ENCODE measurements at regions not wholly inside any gene's neighbourhood (a gene's known extent, or its start where the extent isn't known, plus 50 kb on each side); places are given as distances from the start of the nearest gene placed in this dataset.
"Not testable (repeated sequence)": the region's sequence is repeated elsewhere in the genome, so short reads cannot be mapped to it uniquely, and the experiment has no call there.

DNA sequence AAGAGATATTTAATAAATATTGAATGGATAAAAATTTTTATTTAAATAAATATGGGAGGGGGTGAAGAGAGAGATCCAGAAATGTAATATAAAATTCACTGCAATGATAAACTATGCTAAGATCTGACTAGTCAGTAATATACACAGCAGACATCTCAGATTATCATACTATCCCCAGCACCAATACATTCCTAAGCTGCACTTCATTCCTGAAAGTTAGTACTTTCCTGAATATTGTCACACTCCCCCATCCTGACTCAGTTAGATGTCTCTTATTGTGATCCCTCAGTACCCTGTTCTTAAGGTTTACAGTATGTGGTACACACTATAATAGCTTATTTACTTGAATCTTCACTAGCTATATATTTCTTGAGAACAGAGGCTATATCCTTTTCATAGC is 88.3 kb upstream of the KCNQ5 start:
- no peak for DNase-seq (ENCODE audit: low spot score)

DNA sequence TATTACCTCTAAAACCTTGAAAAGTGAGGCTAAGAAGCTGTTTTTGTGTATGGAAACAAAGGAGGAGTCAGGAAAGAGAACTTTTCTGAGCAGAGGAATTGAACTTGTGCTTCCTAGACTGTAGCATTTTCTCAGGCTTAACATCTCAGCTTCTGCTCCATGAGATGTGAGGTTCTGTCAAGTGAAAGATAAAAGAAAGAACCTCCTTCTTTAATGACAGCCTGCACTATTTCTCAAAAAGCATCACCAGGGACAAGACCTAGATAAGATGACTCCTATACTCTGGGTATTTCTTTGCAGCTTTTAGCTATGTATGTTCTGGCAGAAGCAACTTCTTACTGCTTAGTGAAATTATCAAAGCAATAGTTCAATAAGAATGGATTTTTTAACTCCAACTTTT is 87.6 kb upstream of the KCNQ5 start:
- DNase-seq (ENCODE audit: low spot score) = no peak

DNA sequence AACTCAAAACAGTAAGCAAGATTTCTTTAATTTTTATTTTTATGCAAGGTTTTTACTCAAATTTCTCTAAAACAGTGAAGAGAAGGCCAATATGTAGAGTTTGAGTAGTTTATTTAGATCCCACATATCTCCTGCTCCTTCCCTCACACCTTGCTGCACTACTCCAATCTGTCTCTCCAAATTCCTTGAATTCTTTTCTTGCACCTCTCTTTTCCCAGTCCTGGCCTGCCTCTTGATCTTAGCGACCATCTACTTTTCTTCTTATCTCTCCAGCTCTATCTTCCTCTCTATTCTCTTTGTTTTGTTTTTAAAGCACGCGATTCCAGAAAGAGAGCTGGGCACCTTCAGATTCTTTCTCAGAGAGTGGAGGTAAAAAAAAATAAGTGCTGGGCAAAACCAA is 86.7 kb upstream of the KCNQ5 start:
- no peak for DNase-seq (ENCODE audit: low spot score)

DNA sequence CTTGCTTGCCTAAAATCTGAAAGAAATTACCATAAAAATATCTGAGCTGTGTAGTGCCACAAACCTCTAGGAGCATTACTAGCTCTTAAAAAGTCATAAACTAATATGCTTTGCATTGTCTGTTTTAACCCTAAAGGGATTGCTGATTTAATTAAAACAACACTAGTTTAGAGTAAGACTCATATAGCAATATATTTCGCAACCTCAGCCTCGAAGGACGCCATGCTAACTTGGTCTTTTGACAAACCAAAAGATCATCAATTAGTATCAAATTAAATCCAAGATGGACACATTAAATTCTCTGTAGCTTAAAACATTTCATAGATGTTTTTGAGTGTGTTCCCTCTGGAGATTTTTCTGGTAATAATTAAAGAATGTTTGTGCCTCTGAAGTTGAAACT is 74.8 kb upstream of the KCNQ5 start:
- no peak for DNase-seq (ENCODE audit: low spot score)

DNA sequence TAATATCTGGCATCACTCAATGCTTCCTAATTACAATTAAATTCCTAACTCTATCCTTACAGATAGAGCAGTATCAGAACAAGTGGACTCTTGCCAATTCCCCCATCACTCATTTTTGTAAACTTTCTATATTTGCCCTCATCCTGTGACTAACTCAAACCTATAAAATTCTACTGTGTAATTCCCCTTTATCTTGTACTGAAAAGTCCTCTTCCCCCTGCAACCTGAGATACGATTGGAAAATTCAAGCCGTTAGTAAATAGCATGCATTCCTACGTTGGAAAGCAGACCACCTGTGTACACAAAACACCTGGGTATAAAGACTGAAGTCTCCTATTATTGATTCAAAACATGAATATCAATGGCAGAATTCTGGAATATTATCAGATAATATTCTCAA is 70.4 kb upstream of the KCNQ5 start:
- DNase-seq (ENCODE audit: low spot score) = no peak

DNA sequence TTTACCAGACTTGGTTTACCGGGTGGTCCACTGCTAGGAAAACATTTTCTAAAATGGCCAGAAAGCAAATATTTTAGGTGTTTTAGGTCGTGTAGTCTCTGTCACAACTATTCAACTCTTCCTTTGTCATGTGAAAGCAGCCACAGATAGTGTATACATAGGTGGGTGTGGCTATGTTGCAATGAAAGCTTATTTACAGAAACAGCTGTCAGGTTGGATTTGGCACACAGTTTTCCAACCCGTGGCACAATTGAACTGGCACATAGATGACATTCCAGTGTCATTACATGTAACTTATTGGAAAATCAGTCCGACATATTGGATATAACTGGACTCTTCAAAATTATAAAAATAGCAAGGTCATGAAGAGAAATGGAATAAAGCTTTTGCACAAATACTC is 68.9 kb upstream of the KCNQ5 start:
- no peak for DNase-seq (ENCODE audit: low spot score)

DNA sequence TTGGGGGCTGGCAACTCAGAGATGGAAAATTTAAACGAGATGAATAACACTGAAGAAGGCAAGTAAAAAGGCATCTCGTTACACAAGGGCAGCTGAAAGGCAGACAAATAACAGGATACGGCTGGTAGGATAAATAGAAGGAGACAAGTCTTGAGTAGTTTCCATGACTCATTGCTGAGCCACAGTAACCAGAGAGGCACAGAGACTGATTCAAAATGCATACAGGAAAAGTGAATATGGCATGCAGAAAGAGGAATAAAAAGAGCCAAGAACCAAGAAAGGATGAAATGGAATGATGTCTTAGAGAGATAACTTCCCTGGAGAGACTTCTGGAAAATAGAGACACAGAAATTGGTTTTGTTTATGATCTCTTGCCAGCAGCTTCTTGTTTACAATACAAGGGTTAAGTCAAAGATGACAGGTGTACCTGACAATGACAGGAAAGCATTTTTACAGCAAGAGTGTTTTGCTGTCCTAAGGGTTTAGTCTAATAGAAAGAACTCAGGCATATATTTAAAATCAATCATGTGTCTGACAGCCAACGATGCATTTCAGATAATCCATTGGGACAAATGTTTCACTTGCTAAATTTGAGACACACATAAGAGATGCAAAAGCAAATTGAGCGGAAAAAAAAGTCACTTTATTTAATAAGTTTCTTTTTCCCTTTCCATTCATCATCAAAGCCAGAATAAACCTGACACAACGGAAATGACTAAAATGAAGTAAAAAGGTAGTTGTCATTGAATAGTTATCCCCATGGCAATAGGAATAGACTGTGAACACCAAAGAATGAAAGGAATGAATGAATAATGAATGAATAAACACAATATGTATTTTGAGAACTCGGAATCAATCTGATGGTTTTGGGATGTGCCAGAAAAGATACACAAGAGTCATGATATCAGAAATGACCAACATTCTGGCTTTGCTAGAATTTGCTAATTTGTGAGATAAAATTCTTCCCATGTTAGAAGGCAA is 68.0 kb upstream of the KCNQ5 start:
- DNase-seq (ENCODE audit: low spot score) = no peak

DNA sequence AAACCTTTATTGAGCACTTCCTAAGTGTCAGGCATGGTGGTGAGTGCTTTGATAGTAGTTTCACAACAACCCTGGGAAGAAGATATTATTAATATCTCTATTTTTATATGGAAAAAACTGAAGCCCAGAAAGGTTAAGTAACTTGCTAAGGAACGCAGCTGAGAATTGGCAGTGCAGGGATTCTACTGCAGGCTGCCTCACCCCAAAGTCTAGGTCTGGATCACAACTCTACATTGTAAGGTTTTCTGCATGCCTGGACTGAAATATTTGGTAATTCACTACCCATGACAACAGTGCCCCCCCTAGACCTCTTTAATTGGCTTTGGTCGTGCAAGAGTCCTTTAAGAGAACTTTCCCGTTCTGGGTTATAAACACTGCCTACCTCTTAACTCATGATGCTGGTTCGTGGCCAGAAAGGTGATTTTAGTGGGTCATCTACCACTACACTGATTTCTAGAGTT is 67.1 kb upstream of the KCNQ5 start:
- DNase-seq (ENCODE audit: low spot score) = no peak

DNA sequence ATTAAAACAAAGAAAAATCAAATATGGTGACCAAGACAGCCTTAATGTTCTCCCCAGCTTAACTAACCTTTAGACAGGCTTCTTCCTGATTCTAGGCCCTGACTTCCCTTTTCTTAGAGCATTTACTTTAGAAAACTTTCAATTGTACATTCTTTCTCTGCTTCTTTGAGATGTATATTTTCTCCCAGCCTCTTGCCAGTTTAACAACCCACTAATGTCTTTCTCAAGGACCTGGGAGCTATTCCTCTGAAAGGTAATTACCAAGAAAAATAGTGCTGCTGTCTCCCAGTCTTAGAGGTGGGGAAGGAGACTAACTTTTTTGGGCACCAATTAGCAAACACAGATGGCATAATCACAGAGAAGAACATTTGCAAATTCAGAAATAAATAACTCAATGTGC is 62.8 kb upstream of the KCNQ5 start:
- DNase-seq (ENCODE audit: low spot score) = no peak

DNA sequence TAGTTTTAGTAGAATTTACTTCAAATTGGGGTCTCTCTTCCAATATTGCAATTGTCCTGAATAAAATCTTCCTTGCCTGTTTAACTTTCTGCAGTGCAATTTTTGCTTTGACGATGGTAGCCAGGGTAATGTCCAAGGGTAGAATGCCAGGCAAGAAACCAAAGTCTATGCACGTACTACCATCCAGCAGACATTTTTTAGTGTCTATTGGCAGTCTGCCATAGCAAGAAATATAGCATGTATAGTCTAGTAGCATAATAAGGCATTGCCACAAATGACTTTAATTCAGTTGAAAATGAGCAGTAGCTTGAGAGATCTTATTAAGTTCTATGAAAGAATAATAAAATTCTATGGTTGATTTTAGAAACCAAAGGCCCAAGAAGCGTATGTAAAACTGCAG is 62.3 kb upstream of the KCNQ5 start:
- no peak for DNase-seq (ENCODE audit: low spot score)

DNA sequence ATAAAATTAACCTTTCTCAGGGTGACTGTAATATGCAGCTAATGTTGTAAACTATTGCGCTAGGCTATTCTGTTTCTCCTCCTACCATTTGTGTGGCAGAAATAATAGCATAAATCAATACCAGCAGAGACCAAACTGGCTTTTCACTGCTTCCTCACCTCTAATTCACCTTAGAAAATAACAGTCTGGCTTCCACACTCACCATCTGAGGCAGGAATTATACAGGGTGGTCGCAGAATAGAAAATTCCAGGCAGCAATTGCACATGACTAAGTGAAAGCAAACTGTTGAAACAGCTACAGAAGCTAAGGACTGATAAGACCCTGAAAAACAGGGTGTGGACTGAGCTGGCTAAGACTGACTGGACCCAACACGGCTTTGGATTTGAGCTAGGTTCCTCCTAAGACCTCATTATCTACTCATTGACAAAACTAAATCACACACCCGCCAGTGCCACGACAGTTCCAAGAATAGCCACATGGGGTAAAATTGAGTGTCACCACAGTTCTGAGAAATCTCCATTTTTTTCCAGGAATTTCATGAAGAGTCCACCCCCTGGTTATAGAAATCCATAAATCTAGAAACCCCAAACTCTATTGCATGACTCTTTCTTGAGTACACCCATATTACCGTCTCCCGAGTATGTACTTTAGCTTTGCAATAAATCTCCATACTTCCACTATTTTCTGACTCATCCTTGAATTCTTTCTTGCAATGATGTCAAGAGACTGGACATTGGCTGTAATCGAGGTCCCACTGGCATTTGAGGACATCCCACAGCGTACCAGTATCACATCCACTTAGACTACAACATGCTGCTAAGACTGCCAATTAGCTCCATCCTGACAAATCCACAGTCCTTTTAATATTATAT is 60.9 kb upstream of the KCNQ5 start:
- no peak for DNase-seq (ENCODE audit: low spot score)

DNA sequence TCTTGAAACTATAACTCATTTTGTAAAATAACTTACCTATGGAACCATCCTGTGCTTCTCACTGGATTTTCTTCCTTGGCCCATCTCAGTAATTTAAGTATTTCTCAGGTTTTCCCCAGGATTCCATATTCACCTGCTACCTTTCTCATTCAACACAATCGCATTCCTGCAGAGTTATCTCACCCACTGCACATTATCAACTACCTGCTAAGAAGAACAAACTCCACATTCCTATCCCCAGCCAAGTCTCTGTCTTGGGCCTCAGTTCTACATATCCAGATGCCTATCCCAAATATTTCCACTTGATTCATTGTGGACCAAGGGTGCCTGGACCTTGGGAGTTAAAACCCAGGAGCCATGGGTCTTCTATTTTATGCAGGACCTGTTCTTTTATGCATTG is 60.2 kb upstream of the KCNQ5 start:
- DNase-seq (ENCODE audit: low spot score) = no peak

DNA sequence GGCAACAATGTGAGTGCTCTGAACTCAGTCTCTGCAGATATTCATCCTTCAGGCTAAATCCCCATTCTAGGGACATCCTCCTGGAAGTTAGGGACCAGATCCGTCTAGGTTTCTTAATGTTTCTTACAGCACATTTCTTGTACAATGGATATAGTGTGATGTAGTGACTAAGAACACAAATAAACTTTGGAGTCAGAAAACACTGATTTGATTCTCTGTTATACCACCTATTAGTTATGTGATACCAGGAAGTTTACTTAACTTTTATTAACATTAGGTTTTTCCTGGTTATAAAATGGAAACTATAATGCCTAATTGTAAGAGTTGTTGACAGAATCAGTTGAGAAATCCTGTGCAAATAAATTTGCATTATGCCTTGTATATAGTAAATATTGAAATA is 57.6 kb upstream of the KCNQ5 start:
- DNase-seq (ENCODE audit: low spot score) = no peak

DNA sequence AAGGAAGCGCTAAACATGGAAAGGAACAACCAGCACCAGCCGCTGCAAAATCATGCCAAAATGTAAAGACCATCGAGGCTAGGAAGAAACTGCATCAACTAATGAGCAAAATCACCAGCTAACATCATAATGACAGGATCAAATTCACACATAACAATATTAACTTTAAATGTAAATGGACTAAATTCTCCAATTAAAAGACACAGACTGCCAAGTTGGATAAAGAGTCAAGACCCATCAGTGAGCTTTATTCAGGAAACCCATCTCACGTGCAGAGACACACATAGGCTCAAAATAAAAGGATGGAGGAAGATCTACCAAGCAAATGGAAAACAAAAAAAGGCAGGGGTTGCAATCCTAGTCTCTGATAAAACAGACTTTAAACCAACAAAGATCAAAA is 49.9 kb upstream of the KCNQ5 start:
- not testable (repeated sequence) for DNase-seq (ENCODE audit: low spot score)

Measured in globus pallidus (tissue), 1 donor.